Adrenal gland (tissue), 5 donors: ENCODE measurements at regions not wholly inside any gene's neighbourhood (a gene's known extent, or its start where the extent isn't known, plus 50 kb on each side); places are given as distances from the start of the nearest gene placed in this dataset.

ENCODE experiments used
- CTCF ChIP-seq, 6 experiments: fragments of 450-650 bp in 4 of 6; fragments of 200-600 bp in 2 of 6; sonication (generic) in 1 of 6; IDR thresholded peaks; 1 replicate in 5 of 6; 2 replicates in 1 of 6; pipeline versions ENCODE4 v1.5.1 to v1.8.0; 2016 to 2021; ENCODE audit warnings: antibody characterized with exemption in 6 of 6, mild to moderate bottlenecking in 2 of 6, moderate library complexity in 1 of 6
- POLR2A ChIP-seq, 2 donors: fragments of 450-650 bp; IDR thresholded peaks; one replicate each; pipeline ENCODE4 v1.6.1; 2017; ENCODE audit warnings: antibody characterized with exemption in 2 of 2, mild to moderate bottlenecking in 2 of 2, moderate library complexity in 1 of 2
- donor health status: DM: no; HTN: no; CAD: no.

GRCh38 chr6:84356907-84357306 is 129.5 kb upstream of the CEP162 start:
- TF ChIP-seq POLR2A (IDR thresholded peaks at IDR 0.05) (no peak), CTCF (IDR thresholded peaks at IDR 0.05) (no peak)
